Sigmoid colon (tissue), 4 donors: ENCODE measurements at regions not wholly inside any gene's neighbourhood (a gene's known extent, or its start where the extent isn't known, plus 50 kb on each side); places are given as distances from the start of the nearest gene placed in this dataset.

Experiments
- CTCF ChIP-seq, 4 experiments: fragments of 450-650 bp in 3 of 4; fragments of 200-600 bp in 1 of 4; IDR thresholded peaks; one replicate each; pipeline ENCODE4 v1.5.1; 2016 to 2019; ENCODE audit warnings: antibody characterized with exemption in 4 of 4, mild to moderate bottlenecking in 3 of 4, moderate library complexity in 2 of 4
- EP300 ChIP-seq, 4 donors: sonication (generic); formaldehyde crosslinking; IDR thresholded peaks; one replicate each; pipeline ENCODE4 v1.6.1; 2017; ENCODE audit warnings: antibody characterized with exemption in 4 of 4
- POLR2A ChIP-seq, 2 donors: fragments of 450-650 bp; IDR thresholded peaks; one replicate each; pipeline ENCODE4 v1.6.1; 2016; ENCODE audit warnings: antibody characterized with exemption in 2 of 2, mild to moderate bottlenecking in 2 of 2, moderate library complexity in 2 of 2
- POLR2AphosphoS5 ChIP-seq, 4 donors: sonication (generic); formaldehyde crosslinking; IDR thresholded peaks; one replicate each; pipeline ENCODE4 v1.6.1; 2017; ENCODE audit warnings: antibody characterized with exemption in 4 of 4

GRCh38 chr10:53109320-53109719, 336.7 kb upstream of the MBL2 start:
- TF ChIP-seq CTCF (IDR thresholded peaks at IDR 0.05), result no peak
- no peak for TF ChIP-seq EP300 (IDR thresholded peaks at IDR 0.05)
- TF ChIP-seq POLR2AphosphoS5 (IDR thresholded peaks at IDR 0.05), result no peak
- TF ChIP-seq POLR2A (IDR thresholded peaks at IDR 0.05), result no peak
